ENCODE measurements at regions not wholly inside any gene's neighbourhood (a gene's known extent, or its start where the extent isn't known, plus 50 kb on each side); places are given as distances from the start of the nearest gene placed in this dataset.

DNA sequence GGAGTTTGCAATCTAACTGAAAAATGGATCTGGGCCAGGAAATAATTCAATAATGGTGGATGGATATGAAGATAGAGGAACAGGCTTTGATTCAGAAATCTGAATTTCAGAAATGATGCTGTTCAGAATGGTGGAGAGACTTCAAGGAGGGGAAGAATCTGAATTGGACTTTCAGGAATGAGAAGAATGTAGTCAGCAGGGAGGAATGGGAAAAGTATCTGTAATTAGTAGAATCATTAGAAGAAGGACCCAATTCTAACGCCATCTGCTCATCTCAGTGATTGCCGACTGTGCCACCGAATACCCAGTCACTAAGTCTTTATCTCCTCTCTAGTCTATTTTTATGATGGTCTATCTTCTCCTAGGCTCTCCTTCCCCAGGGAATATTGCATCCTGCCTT is 363.2 kb downstream of the GALC start:
- intact Hi-C loops (cut with micrococcal nuclease; ENCODE audit: unreplicated experiment) = no loop called here
- ChIA-PET CTCF (no interaction called here), POLR2A (ENCODE audit: unreplicated experiment) (no interaction called here)
- H3K9me2 ChIP-seq (ENCODE audit: insufficient read depth) = no peaks in the 10 kb centered on the region
- H4K20me1 ChIP-seq (ENCODE audit: insufficient read depth) = no peaks in the 10 kb centered on the region
- no peaks in the 10 kb centered on the region for H3K4me1 ChIP-seq (replicated peaks; ENCODE audit: insufficient read depth)
- no peak overlapping the region for H3K4me3 ChIP-seq
- no peak overlapping the region for H3K4me2 ChIP-seq
- TF ChIP-seq, protein P1, sequence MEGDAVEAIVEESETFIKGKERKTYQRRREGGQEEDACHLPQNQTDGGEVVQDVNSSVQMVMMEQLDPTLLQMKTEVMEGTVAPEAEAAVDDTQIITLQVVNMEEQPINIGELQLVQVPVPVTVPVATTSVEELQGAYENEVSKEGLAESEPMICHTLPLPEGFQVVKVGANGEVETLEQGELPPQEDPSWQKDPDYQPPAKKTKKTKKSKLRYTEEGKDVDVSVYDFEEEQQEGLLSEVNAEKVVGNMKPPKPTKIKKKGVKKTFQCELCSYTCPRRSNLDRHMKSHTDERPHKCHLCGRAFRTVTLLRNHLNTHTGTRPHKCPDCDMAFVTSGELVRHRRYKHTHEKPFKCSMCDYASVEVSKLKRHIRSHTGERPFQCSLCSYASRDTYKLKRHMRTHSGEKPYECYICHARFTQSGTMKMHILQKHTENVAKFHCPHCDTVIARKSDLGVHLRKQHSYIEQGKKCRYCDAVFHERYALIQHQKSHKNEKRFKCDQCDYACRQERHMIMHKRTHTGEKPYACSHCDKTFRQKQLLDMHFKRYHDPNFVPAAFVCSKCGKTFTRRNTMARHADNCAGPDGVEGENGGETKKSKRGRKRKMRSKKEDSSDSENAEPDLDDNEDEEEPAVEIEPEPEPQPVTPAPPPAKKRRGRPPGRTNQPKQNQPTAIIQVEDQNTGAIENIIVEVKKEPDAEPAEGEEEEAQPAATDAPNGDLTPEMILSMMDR (conservative IDR thresholded peaks at IDR 0.05) = no peak
- no peak for TF ChIP-seq EZH2 (IDR thresholded peaks at IDR 0.05; ENCODE audit: low read depth)
- H3K36me3 ChIP-seq (ENCODE audit: low read depth) = no peaks in the 10 kb centered on the region
- no peaks in the 10 kb centered on the region for H3K79me2 ChIP-seq (ENCODE audit: low read depth)
- H3F3A ChIP-seq (ENCODE audit: insufficient read depth, low read depth) = no peaks in the 10 kb centered on the region
- no peak overlapping the region for H3K27ac ChIP-seq
- BruUV-seq (replicated peaks) = no TSS peak
- H2AFZ ChIP-seq = no peak overlapping the region
- no peak for DNase-seq
- H3K27me3 ChIP-seq (ENCODE audit: insufficient read depth, low read depth) = no peaks in the 10 kb centered on the region
- no peaks in the 10 kb centered on the region for H3K9me3 ChIP-seq (ENCODE audit: insufficient read depth, low read depth)

DNA sequence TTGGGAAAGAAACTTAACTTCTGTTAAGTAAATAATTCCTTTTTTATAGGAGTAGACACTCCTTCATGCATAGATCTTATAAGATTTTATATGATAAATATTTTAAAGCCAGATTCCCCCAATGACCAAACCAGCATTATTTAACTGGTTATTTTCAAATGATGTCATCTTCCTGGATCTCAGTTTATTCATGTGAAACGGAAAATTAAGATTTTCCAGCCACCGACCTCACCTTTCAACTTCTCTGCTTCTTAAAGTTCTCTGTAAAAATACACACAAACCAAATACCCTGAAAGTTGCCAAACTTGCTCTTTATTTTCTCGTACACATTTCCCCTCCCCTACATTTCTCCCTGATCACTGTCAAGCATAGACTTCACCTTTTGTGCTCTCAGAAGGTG is 364.2 kb downstream of the GALC start:
- H3K27me3 ChIP-seq (ENCODE audit: insufficient read depth, low read depth) = no peaks in the 10 kb centered on the region
- DNase-seq = no peak
- POLR2A ChIA-PET (ENCODE audit: unreplicated experiment) = no interaction called here
- CTCF ChIA-PET = no interaction called here
- no peak overlapping the region for H3K4me3 ChIP-seq
- H3F3A ChIP-seq (ENCODE audit: insufficient read depth, low read depth) = no peaks in the 10 kb centered on the region
- no peak overlapping the region for H3K27ac ChIP-seq
- no peaks in the 10 kb centered on the region for H3K36me3 ChIP-seq (ENCODE audit: low read depth)
- intact Hi-C loops (cut with micrococcal nuclease; ENCODE audit: unreplicated experiment) = no loop called here
- no peaks in the 10 kb centered on the region for H3K9me2 ChIP-seq (ENCODE audit: insufficient read depth)
- no peaks in the 10 kb centered on the region for H3K79me2 ChIP-seq (ENCODE audit: low read depth)
- TF ChIP-seq EZH2 (IDR thresholded peaks at IDR 0.05; ENCODE audit: low read depth) = no peak
- TF ChIP-seq, protein P1 (conservative IDR thresholded peaks at IDR 0.05) = no peak
- H2AFZ ChIP-seq = no peak overlapping the region
- no peaks in the 10 kb centered on the region for H4K20me1 ChIP-seq (ENCODE audit: insufficient read depth)
- no TSS peak for BruUV-seq (replicated peaks)
- H3K4me2 ChIP-seq = no peak overlapping the region
- no peaks in the 10 kb centered on the region for H3K9me3 ChIP-seq (ENCODE audit: insufficient read depth, low read depth)
- no peaks in the 10 kb centered on the region for H3K4me1 ChIP-seq (replicated peaks; ENCODE audit: insufficient read depth)

DNA sequence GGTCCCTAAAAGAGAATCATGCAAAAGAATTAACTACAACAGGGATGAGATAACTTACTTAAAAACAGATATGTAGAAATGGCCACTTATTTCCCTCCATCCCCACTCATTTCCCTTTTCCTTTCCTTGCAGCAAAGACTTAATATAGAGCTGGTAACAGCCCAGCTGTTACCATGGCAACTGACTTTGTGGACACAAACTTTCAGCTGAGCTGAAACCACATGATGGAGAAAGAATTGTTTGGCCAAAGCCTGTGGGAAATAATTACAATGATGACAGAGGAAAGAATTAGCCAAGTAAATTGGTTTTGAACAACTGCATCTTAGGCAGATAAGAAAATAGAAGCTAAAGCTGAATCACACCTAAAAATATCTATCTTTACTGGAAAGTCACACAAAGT is 364.9 kb downstream of the GALC start:
- H3K79me2 ChIP-seq (ENCODE audit: low read depth) = no peaks in the 10 kb centered on the region
- H3K4me2 ChIP-seq = no peak overlapping the region
- ChIA-PET CTCF (no interaction called here), POLR2A (ENCODE audit: unreplicated experiment) (no interaction called here)
- no peaks in the 10 kb centered on the region for H3K4me1 ChIP-seq (replicated peaks; ENCODE audit: insufficient read depth)
- no peaks in the 10 kb centered on the region for H3K36me3 ChIP-seq (ENCODE audit: low read depth)
- H3F3A ChIP-seq (ENCODE audit: insufficient read depth, low read depth) = no peaks in the 10 kb centered on the region
- H3K9me3 ChIP-seq (ENCODE audit: insufficient read depth, low read depth) = no peaks in the 10 kb centered on the region
- intact Hi-C loops (cut with micrococcal nuclease; ENCODE audit: unreplicated experiment) = no loop called here
- H3K4me3 ChIP-seq = no peak overlapping the region
- H4K20me1 ChIP-seq (ENCODE audit: insufficient read depth) = no peaks in the 10 kb centered on the region
- no peaks in the 10 kb centered on the region for H3K9me2 ChIP-seq (ENCODE audit: insufficient read depth)
- no TSS peak for BruUV-seq (replicated peaks)
- no peak overlapping the region for H2AFZ ChIP-seq
- no peaks in the 10 kb centered on the region for H3K27me3 ChIP-seq (ENCODE audit: insufficient read depth, low read depth)
- TF ChIP-seq, protein P1 (conservative IDR thresholded peaks at IDR 0.05) = no peak
- TF ChIP-seq EZH2 (IDR thresholded peaks at IDR 0.05; ENCODE audit: low read depth) = no peak
- H3K27ac ChIP-seq = no peak overlapping the region
- no peak for DNase-seq

Data from PC-9 (cell line).